ENCODE measurements at regions not wholly inside any gene's neighbourhood (a gene's known extent, or its start where the extent isn't known, plus 50 kb on each side); places are given as distances from the start of the nearest gene placed in this dataset.

DNA sequence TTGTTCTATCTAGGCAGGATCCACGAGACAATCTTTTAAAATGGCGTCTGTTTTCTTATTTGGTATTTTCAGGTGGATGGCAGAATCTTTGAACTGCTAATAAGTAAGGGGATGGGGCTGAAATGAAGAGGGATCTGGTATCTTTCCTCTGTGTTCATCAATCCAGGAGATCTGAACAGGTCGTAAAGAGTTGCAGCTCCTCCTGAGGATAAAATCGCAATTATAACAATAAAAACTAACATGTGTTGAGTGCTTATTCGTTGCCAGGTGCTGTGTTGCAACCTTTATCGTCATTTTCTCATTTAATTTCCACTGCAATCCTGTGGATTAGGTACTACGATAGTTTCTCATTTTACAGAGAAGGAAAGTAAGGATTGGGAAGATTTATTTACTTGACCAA is 134.6 kb upstream of the DPYD start:
- Histone ChIP-seq H3K27me3 (replicated peaks; ENCODE audit: control insufficient read depth, insufficient read depth, low read length) (no peaks in the 10 kb centered on the region; the same call in 1 of the 2 replicates), H3K4me3 (replicated peaks; ENCODE audit: low read depth, low read length) (no peak overlapping the region), H3K36me3 (ENCODE audit: control insufficient read depth, insufficient read depth, low read length) (no peaks in the 10 kb centered on the region)
- no peak for TF ChIP-seq CTCF (IDR thresholded peaks at IDR 0.05; ENCODE audit: insufficient read depth, low read length, poor library complexity, severe bottlenecking)
- no peak for DNase-seq (ENCODE audit: extremely low read depth, insufficient read length)

GRCh38 chr1:98054786-98055185 is 134.0 kb upstream of the DPYD start:
- Histone ChIP-seq H3K27me3 (replicated peaks; ENCODE audit: control insufficient read depth, insufficient read depth, low read length) (no peaks in the 10 kb centered on the region; the same call in 1 of the 2 replicates), H3K36me3 (ENCODE audit: control insufficient read depth, insufficient read depth, low read length) (no peaks in the 10 kb centered on the region), H3K4me3 (replicated peaks; ENCODE audit: low read depth, low read length) (no peak overlapping the region)
- TF ChIP-seq CTCF (IDR thresholded peaks at IDR 0.05; ENCODE audit: insufficient read depth, low read length, poor library complexity, severe bottlenecking) = no peak
- DNase-seq (ENCODE audit: extremely low read depth, insufficient read length) = no peak

GRCh38 chr1:98054367-98054701 is 133.5 kb upstream of the DPYD start:
- no peaks in the 10 kb centered on the region for H3K36me3 ChIP-seq (ENCODE audit: control insufficient read depth, insufficient read depth, low read length)
- no peak overlapping the region for H3K4me3 ChIP-seq (replicated peaks; ENCODE audit: low read depth, low read length)
- TF ChIP-seq CTCF (IDR thresholded peaks at IDR 0.05; ENCODE audit: insufficient read depth, low read length, poor library complexity, severe bottlenecking) = no peak
- H3K27me3 ChIP-seq (replicated peaks; ENCODE audit: control insufficient read depth, insufficient read depth, low read length) = no peaks in the 10 kb centered on the region; the same call in 1 of the 2 replicates
- DNase-seq (ENCODE audit: extremely low read depth, insufficient read length) = no peak

DNA sequence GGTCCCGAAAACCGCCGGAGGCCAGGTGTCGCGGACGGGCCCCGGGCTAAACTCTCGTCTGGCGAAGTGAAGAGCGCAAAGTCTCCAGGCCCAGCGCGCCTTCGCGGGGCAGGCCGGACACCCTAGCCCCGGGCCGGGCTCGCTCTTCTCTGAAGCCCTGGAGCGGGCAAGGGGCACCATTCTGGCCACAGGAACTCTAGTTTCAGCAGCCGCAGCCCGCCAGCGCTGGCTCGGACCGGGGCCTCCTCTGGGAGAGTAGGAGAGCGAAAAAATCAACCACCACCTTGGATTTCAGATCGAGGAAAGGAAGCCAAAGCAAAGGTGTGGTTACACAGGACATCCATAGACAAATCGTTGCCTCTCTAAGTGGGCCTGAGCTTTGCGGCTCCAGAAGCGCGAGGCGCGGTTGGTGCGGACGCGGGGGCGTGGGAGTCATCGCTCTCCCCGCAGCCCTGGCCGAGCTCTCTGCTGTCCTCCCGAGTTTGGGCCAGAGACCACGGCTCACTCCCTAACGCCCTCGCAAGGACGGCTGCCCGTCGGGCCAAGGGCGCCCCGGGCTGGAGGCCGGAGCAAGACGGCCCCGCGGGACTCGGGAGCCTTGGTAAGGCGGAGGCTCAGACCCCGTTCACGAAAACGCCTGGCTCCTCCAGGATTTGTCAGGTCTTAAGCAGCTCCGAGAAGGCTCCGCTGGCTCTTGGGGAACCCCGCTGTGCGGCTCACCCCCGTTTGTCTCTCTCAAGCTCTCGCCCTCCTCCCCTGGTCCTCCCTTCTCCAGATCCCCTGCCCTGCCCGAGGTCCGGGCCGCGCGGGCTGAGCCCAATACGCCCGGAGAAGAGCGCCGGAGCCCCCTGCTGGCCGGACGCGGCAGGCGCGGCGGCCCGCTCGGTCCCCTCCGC is 132.9 kb upstream of the DPYD start:
- DNase-seq (ENCODE audit: extremely low read depth, insufficient read length) = peak; percentile 65
- Histone ChIP-seq H3K27me3 (replicated peaks; ENCODE audit: control insufficient read depth, insufficient read depth, low read length) (no peaks in the 10 kb centered on the region; the same call in 1 of the 2 replicates), H3K36me3 (ENCODE audit: control insufficient read depth, insufficient read depth, low read length) (no peaks in the 10 kb centered on the region), H3K4me3 (replicated peaks; ENCODE audit: low read depth, low read length) (no peak overlapping the region)
- TF ChIP-seq CTCF (IDR thresholded peaks at IDR 0.05; ENCODE audit: insufficient read depth, low read length, poor library complexity, severe bottlenecking) = peak; percentile 46

GRCh38 chr1:98051065-98051675 is 130.3 kb upstream of the DPYD start:
- peak; percentile 87 for TF ChIP-seq CTCF (IDR thresholded peaks at IDR 0.05; ENCODE audit: insufficient read depth, low read length, poor library complexity, severe bottlenecking)
- no peaks in the 10 kb centered on the region for H3K36me3 ChIP-seq (ENCODE audit: control insufficient read depth, insufficient read depth, low read length)
- no peak for DNase-seq (ENCODE audit: extremely low read depth, insufficient read length)
- no peaks in the 10 kb centered on the region; the same call in 1 of the 2 replicates for H3K27me3 ChIP-seq (replicated peaks; ENCODE audit: control insufficient read depth, insufficient read depth, low read length)
- H3K4me3 ChIP-seq (replicated peaks; ENCODE audit: low read depth, low read length) = no peak overlapping the region
